ENCODE measurements at regions not wholly inside any gene's neighbourhood (a gene's known extent, or its start where the extent isn't known, plus 50 kb on each side); places are given as distances from the start of the nearest gene placed in this dataset.

GRCh38 chr13:34028496-34029442, 210.8 kb downstream of the RFC3 start:
- H3K4me2 ChIP-seq (ENCODE audit: insufficient read depth, low read length) = no peak overlapping the region
- H3K4me3 ChIP-seq (ENCODE audit: low read depth in 1 of 2, low read length in 2 of 2) = no peak overlapping the region
- DNase-seq (no peak), ATAC-seq (ENCODE audit: insufficient read depth, low read depth) (no peak)
- no peaks in the 10 kb centered on the region for H4K20me1 ChIP-seq (ENCODE audit: insufficient read depth, low read length)
- no peak for TF ChIP-seq CTCF (IDR thresholded peaks at IDR 0.05; ENCODE audit: borderline replicate concordance, extremely low read depth, low read length, poor library complexity, severe bottlenecking)
- TF ChIP-seq EZH2 (IDR thresholded peaks at IDR 0.05; ENCODE audit: borderline replicate concordance, low read depth, low read length, severe bottlenecking) = no peak
- H3K9ac ChIP-seq (ENCODE audit: low read depth, low read length) = no peak overlapping the region
- H3K4me1 ChIP-seq (ENCODE audit: insufficient read depth, low read length) = no peaks in the 10 kb centered on the region
- H2AFZ ChIP-seq (ENCODE audit: low read depth, low read length) = no peak overlapping the region
- no peaks in the 10 kb centered on the region for H3K79me2 ChIP-seq (ENCODE audit: insufficient read depth, low read length)
- H3K27ac ChIP-seq (ENCODE audit: low read length) = no peak overlapping the region
- no peaks in the 10 kb centered on the region for H3K36me3 ChIP-seq (ENCODE audit: insufficient read depth, low read length)
- peaks cover 7% of the 10 kb centered on the region for H3K9me3 ChIP-seq (ENCODE audit: insufficient read depth, low read length, severe bottlenecking)
- no peaks in the 10 kb centered on the region for H3K27me3 ChIP-seq (ENCODE audit: insufficient read depth, low read length, poor library complexity)

- no peak for TF ChIP-seq EZH2 (IDR thresholded peaks at IDR 0.05; ENCODE audit: borderline replicate concordance, low read depth, low read length, severe bottlenecking)
- no peak for TF ChIP-seq CTCF (IDR thresholded peaks at IDR 0.05; ENCODE audit: borderline replicate concordance, extremely low read depth, low read length, poor library complexity, severe bottlenecking)
- no peak for ATAC-seq (ENCODE audit: insufficient read depth, low read depth)
- Histone ChIP-seq H3K9ac (ENCODE audit: low read depth, low read length) (no peak overlapping the region), H3K79me2 (ENCODE audit: insufficient read depth, low read length) (no peaks in the 10 kb centered on the region), H3K9me3 (ENCODE audit: insufficient read depth, low read length, severe bottlenecking) (peaks cover 7% of the 10 kb centered on the region), H3K27me3 (ENCODE audit: insufficient read depth, low read length, poor library complexity) (no peaks in the 10 kb centered on the region), H4K20me1 (ENCODE audit: insufficient read depth, low read length) (no peaks in the 10 kb centered on the region), H3K4me3 (ENCODE audit: low read depth in 1 of 2, low read length in 2 of 2) (no peak overlapping the region), H3K36me3 (ENCODE audit: insufficient read depth, low read length) (no peaks in the 10 kb centered on the region), H2AFZ (ENCODE audit: low read depth, low read length) (no peak overlapping the region), H3K4me1 (ENCODE audit: insufficient read depth, low read length) (no peaks in the 10 kb centered on the region), H3K4me2 (ENCODE audit: insufficient read depth, low read length) (no peak overlapping the region), H3K27ac (ENCODE audit: low read length) (no peak overlapping the region)
- no peak for DNase-seq
Measured at GRCh38 chr13:34030782-34031181, 212.8 kb downstream of the RFC3 start.

GRCh38 chr13:34031610-34032009, 213.7 kb downstream of the RFC3 start:
- ATAC-seq (ENCODE audit: insufficient read depth, low read depth) = no peak
- Histone ChIP-seq H3K4me2 (ENCODE audit: insufficient read depth, low read length) (no peak overlapping the region), H4K20me1 (ENCODE audit: insufficient read depth, low read length) (no peaks in the 10 kb centered on the region), H3K4me3 (ENCODE audit: low read depth in 1 of 2, low read length in 2 of 2) (no peak overlapping the region), H3K9me3 (ENCODE audit: insufficient read depth, low read length, severe bottlenecking) (peaks cover under 1% of the 10 kb centered on the region), H3K9ac (ENCODE audit: low read depth, low read length) (no peak overlapping the region), H3K4me1 (ENCODE audit: insufficient read depth, low read length) (no peaks in the 10 kb centered on the region), H3K36me3 (ENCODE audit: insufficient read depth, low read length) (no peaks in the 10 kb centered on the region), H3K27ac (ENCODE audit: low read length) (no peak overlapping the region), H3K27me3 (ENCODE audit: insufficient read depth, low read length, poor library complexity) (no peaks in the 10 kb centered on the region), H3K79me2 (ENCODE audit: insufficient read depth, low read length) (no peaks in the 10 kb centered on the region), H2AFZ (ENCODE audit: low read depth, low read length) (no peak overlapping the region)
- TF ChIP-seq CTCF (IDR thresholded peaks at IDR 0.05; ENCODE audit: borderline replicate concordance, extremely low read depth, low read length, poor library complexity, severe bottlenecking) (no peak), EZH2 (IDR thresholded peaks at IDR 0.05; ENCODE audit: borderline replicate concordance, low read depth, low read length, severe bottlenecking) (no peak)
- DNase-seq = no peak

Data from DND-41 (cell line).